WTC11 (cell line): ENCODE measurements at regions not wholly inside any gene's neighbourhood (a gene's known extent, or its start where the extent isn't known, plus 50 kb on each side); places are given as distances from the start of the nearest gene placed in this dataset.
"Not testable (repeated sequence)": the region's sequence is repeated elsewhere in the genome, so short reads cannot be mapped to it uniquely, and the experiment has no call there.

Source experiments
- ATAC-seq: fragments of 200-7000 bp; cut with Tn5 transposase; 2 replicates; pipeline ENCODE4 v1.10.0; 2021; ENCODE audit warnings: mild to moderate bottlenecking, moderate library complexity
- CTCF ChIA-PET: fragments of 300-600 bp; sonication (Branson Sonifier 250); formaldehyde crosslinking; loops from one replicate; lab custom pipeline; 2021; ENCODE audit warnings: antibody characterized with exemption; lab: Charles Lee
- POLR2A ChIA-PET: fragments of 350-600 bp; sonication (Branson Sonifier 250); formaldehyde crosslinking; loops from one replicate; lab custom pipeline; 2021; ENCODE audit warnings: antibody characterized with exemption; lab: Charles Lee
- DNase-seq: peaks from one replicate; pipeline ENCODE4 v3.0.0; 2021; ENCODE audit warnings: low spot score
- H3K27ac Mint-ChIP-seq: 2 replicates; pipeline ENCODE4 v1.8.0; 2021; ENCODE audit warnings: mixed read lengths
- H3K27me3 Mint-ChIP-seq: 2 replicates; pipeline ENCODE4 v1.8.0; 2021; ENCODE audit warnings: low read depth, mild to moderate bottlenecking, moderate library complexity, mixed read lengths
- H3K36me3 Mint-ChIP-seq: 2 replicates; pipeline ENCODE4 v1.8.0; 2021; ENCODE audit warnings: mixed read lengths
- H3K4me1 Mint-ChIP-seq: 2 replicates; pipeline ENCODE4 v1.8.0; 2022; ENCODE audit warnings: mixed read lengths
- H3K4me3 Mint-ChIP-seq: 2 replicates; pipeline ENCODE4 v1.8.0; 2021; ENCODE audit warnings: mild to moderate bottlenecking, moderate library complexity, mixed read lengths
- H3K9me3 Mint-ChIP-seq: 2 replicates; pipeline ENCODE4 v1.8.0; 2021; ENCODE audit warnings: mixed read lengths
- ELF4 ChIP-seq: sonication (generic); formaldehyde crosslinking; IDR thresholded peaks from 2 replicates; pipeline ENCODE4 v1.8.1; 2022; ENCODE audit warnings: low read depth, mild to moderate bottlenecking, moderate library complexity, missing genetic modification reagents
- HMGA2 ChIP-seq: fragments of 250-450 bp; sonication (Bioruptor Pico); IDR thresholded peaks from 2 replicates; pipeline ENCODE4 v1.4.0; 2021; ENCODE audit warnings: mild to moderate bottlenecking, moderate library complexity
- NFATC4 ChIP-seq: fragments of 250-450 bp; sonication (Bioruptor Pico); IDR thresholded peaks from 2 replicates; pipeline ENCODE4 v1.9.0; 2021; ENCODE audit warnings: mild to moderate bottlenecking
- NR1H2 ChIP-seq: sonication (generic); formaldehyde crosslinking; IDR thresholded peaks from 2 replicates; pipeline ENCODE4 v1.9.0; 2021; ENCODE audit warnings: mild to moderate bottlenecking, moderate library complexity, missing genetic modification reagents
- RELA ChIP-seq: sonication (generic); formaldehyde crosslinking; IDR thresholded peaks from 2 replicates; pipeline ENCODE4 v1.8.1; 2022; ENCODE audit warnings: missing genetic modification reagents, mild to moderate bottlenecking, borderline replicate concordance
- ZNF232 ChIP-seq: sonication (generic); formaldehyde crosslinking; IDR thresholded peaks from 2 replicates; pipeline ENCODE4 v1.8.0; 2022; ENCODE audit warnings: mild to moderate bottlenecking, missing genetic modification reagents
- ZNF263 ChIP-seq: sonication (generic); formaldehyde crosslinking; IDR thresholded peaks from 2 replicates; pipeline ENCODE4 v1.8.1; 2022; ENCODE audit warnings: low read depth, mild to moderate bottlenecking, moderate library complexity, missing genetic modification reagents
- ZNF416 ChIP-seq: fragments of 250-450 bp; sonication (Bioruptor Pico); IDR thresholded peaks from 2 replicates; pipeline ENCODE4 v1.9.0; 2021; ENCODE audit warnings: mild to moderate bottlenecking, inconsistent platforms
- TF ChIP-seq, protein P1 (sequence below): sonication (generic); formaldehyde crosslinking; IDR thresholded peaks from 2 replicates; pipeline ENCODE4 v1.8.0; 2022; ENCODE audit warnings: mild to moderate bottlenecking, missing genetic modification reagents
- TF ChIP-seq, protein P2 (sequence below): sonication (generic); formaldehyde crosslinking; IDR thresholded peaks from 2 replicates; pipeline ENCODE4 v1.8.1; 2023; ENCODE audit warnings: mild to moderate bottlenecking, moderate library complexity, missing genetic modification reagents
- TF ChIP-seq, protein P3 (sequence below): fragments of 250-450 bp; sonication (Bioruptor Pico); IDR thresholded peaks from 2 replicates; pipeline ENCODE4 v1.9.0; 2021; ENCODE audit warnings: mild to moderate bottlenecking, borderline replicate concordance
- TF ChIP-seq, protein P4 (sequence below): sonication (generic); formaldehyde crosslinking; IDR thresholded peaks from 2 replicates; pipeline ENCODE4 v1.8.1; 2022; ENCODE audit warnings: missing genetic modification reagents, borderline replicate concordance
- TF ChIP-seq, protein P5 (sequence below): sonication (generic); formaldehyde crosslinking; IDR thresholded peaks from 2 replicates; pipeline ENCODE4 v1.8.0; 2023; ENCODE audit warnings: missing genetic modification reagents, mild to moderate bottlenecking, borderline replicate concordance
- TF ChIP-seq, protein P6 (sequence below): sonication (generic); formaldehyde crosslinking; IDR thresholded peaks from 2 replicates; pipeline ENCODE4 v1.8.1; 2023; ENCODE audit warnings: mild to moderate bottlenecking, missing genetic modification reagents, moderate library complexity

DNA sequence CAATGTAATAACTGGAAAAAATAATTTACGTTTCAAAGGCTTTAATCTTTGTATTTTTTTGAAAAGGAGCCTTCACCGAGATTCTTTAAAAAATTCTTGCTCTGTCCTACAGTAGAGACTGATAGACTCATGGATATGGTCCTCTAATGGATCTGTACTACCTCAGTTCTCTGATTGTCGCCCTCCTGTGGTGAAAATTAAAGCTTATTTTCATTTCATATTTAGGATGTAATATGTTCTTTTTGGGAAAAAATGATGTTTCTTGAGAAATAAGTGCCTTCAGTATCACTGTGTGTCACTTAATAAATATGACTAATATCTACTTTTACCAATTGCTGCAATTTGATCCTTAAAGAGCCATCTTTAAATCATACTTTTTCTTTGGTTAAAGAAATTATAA lies 4593.3 kb upstream of the OR11H1 start:
- DNase-seq, CTCF ChIA-PET, H3K4me3 Mint-ChIP-seq, ATAC-seq, H3K27ac Mint-ChIP-seq, POLR2A ChIA-PET, H3K4me1 Mint-ChIP-seq: not testable (repeated sequence)
- H3K27me3 Mint-ChIP-seq: peaks cover 31% of the 10 kb centered on the region
- peaks cover 82% of the 10 kb centered on the region for H3K36me3 Mint-ChIP-seq
- peaks cover 90% of the 10 kb centered on the region for H3K9me3 Mint-ChIP-seq

DNA sequence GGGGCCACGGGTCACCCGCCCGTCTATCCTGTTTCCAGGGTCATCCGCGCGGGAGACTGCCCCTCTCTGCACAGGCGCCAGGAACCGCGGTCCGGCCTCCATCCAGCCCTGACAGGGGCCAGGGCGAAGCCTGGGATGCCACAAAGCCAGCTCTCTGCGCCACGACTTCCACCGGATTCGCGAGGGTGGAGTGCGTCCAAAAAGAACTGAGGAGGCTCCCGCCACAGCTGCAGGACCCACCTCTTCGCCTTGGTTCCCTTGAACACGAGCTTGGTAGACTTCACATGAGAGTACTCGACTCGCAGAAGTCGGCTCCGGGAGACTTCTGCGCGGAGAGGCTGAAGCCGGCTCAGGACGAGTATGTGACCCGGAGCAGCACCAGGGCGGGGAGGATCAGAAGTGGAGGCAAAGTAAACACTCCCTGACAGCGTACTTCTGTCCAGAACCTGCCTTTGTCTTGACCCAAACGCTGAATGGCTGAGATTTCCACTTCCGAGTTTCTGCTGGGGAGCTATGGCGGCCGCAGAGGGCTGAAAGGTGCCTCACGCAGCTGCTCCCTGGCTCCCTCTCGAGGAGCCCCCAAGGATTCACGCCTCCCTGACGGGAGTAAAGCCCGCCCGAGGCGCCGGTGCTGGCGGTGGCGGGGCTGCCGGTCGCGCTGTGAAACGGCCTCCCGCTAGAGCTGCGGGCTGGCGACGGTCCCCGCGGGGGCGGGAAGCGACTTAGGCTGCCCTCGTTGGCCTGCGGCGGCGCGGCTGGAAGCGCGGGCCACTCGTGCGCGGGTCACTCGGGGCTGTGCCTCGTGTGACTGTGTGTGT lies 4566.7 kb upstream of the OR11H1 start:
- TF ChIP-seq, protein P1, sequence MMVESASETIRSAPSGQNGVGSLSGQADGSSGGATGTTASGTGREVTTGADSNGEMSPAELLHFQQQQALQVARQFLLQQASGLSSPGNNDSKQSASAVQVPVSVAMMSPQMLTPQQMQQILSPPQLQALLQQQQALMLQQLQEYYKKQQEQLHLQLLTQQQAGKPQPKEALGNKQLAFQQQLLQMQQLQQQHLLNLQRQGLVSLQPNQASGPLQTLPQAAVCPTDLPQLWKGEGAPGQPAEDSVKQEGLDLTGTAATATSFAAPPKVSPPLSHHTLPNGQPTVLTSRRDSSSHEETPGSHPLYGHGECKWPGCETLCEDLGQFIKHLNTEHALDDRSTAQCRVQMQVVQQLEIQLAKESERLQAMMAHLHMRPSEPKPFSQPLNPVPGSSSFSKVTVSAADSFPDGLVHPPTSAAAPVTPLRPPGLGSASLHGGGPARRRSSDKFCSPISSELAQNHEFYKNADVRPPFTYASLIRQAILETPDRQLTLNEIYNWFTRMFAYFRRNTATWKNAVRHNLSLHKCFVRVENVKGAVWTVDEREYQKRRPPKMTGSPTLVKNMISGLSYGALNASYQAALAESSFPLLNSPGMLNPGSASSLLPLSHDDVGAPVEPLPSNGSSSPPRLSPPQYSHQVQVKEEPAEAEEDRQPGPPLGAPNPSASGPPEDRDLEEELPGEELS (CRISPR knock-in tag): no peak
- no peak for TF ChIP-seq NFATC4 (CRISPR knock-in tag)
- TF ChIP-seq ZNF263 (CRISPR knock-in tag): no peak
- no peak for TF ChIP-seq NR1H2 (CRISPR knock-in tag)
- TF ChIP-seq, protein P2, sequence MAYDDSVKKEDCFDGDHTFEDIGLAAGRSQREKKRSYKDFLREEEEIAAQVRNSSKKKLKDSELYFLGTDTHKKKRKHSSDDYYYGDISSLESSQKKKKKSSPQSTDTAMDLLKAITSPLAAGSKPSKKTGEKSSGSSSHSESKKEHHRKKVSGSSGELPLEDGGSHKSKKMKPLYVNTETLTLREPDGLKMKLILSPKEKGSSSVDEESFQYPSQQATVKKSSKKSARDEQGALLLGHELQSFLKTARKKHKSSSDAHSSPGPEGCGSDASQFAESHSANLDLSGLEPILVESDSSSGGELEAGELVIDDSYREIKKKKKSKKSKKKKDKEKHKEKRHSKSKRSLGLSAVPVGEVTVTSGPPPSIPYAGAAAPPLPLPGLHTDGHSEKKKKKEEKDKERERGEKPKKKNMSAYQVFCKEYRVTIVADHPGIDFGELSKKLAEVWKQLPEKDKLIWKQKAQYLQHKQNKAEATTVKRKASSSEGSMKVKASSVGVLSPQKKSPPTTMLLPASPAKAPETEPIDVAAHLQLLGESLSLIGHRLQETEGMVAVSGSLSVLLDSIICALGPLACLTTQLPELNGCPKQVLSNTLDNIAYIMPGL (CRISPR knock-in tag): no peak
- no peak for TF ChIP-seq ZNF232
- no peak for TF ChIP-seq ZNF416 (CRISPR knock-in tag)
- no peak for TF ChIP-seq RELA (CRISPR knock-in tag)
- TF ChIP-seq, protein P3, sequence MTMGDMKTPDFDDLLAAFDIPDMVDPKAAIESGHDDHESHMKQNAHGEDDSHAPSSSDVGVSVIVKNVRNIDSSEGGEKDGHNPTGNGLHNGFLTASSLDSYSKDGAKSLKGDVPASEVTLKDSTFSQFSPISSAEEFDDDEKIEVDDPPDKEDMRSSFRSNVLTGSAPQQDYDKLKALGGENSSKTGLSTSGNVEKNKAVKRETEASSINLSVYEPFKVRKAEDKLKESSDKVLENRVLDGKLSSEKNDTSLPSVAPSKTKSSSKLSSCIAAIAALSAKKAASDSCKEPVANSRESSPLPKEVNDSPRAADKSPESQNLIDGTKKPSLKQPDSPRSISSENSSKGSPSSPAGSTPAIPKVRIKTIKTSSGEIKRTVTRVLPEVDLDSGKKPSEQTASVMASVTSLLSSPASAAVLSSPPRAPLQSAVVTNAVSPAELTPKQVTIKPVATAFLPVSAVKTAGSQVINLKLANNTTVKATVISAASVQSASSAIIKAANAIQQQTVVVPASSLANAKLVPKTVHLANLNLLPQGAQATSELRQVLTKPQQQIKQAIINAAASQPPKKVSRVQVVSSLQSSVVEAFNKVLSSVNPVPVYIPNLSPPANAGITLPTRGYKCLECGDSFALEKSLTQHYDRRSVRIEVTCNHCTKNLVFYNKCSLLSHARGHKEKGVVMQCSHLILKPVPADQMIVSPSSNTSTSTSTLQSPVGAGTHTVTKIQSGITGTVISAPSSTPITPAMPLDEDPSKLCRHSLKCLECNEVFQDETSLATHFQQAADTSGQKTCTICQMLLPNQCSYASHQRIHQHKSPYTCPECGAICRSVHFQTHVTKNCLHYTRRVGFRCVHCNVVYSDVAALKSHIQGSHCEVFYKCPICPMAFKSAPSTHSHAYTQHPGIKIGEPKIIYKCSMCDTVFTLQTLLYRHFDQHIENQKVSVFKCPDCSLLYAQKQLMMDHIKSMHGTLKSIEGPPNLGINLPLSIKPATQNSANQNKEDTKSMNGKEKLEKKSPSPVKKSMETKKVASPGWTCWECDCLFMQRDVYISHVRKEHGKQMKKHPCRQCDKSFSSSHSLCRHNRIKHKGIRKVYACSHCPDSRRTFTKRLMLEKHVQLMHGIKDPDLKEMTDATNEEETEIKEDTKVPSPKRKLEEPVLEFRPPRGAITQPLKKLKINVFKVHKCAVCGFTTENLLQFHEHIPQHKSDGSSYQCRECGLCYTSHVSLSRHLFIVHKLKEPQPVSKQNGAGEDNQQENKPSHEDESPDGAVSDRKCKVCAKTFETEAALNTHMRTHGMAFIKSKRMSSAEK (CRISPR knock-in tag): no peak
- TF ChIP-seq, protein P4, sequence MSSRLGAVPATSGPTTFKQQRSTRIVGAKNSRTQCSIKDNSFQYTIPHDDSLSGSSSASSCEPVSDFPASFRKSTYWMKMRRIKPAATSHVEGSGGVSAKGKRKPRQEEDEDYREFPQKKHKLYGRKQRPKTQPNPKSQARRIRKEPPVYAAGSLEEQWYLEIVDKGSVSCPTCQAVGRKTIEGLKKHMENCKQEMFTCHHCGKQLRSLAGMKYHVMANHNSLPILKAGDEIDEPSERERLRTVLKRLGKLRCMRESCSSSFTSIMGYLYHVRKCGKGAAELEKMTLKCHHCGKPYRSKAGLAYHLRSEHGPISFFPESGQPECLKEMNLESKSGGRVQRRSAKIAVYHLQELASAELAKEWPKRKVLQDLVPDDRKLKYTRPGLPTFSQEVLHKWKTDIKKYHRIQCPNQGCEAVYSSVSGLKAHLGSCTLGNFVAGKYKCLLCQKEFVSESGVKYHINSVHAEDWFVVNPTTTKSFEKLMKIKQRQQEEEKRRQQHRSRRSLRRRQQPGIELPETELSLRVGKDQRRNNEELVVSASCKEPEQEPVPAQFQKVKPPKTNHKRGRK (CRISPR knock-in tag): no peak
- TF ChIP-seq HMGA2 (CRISPR knock-in tag): no peak
- TF ChIP-seq, protein P5, sequence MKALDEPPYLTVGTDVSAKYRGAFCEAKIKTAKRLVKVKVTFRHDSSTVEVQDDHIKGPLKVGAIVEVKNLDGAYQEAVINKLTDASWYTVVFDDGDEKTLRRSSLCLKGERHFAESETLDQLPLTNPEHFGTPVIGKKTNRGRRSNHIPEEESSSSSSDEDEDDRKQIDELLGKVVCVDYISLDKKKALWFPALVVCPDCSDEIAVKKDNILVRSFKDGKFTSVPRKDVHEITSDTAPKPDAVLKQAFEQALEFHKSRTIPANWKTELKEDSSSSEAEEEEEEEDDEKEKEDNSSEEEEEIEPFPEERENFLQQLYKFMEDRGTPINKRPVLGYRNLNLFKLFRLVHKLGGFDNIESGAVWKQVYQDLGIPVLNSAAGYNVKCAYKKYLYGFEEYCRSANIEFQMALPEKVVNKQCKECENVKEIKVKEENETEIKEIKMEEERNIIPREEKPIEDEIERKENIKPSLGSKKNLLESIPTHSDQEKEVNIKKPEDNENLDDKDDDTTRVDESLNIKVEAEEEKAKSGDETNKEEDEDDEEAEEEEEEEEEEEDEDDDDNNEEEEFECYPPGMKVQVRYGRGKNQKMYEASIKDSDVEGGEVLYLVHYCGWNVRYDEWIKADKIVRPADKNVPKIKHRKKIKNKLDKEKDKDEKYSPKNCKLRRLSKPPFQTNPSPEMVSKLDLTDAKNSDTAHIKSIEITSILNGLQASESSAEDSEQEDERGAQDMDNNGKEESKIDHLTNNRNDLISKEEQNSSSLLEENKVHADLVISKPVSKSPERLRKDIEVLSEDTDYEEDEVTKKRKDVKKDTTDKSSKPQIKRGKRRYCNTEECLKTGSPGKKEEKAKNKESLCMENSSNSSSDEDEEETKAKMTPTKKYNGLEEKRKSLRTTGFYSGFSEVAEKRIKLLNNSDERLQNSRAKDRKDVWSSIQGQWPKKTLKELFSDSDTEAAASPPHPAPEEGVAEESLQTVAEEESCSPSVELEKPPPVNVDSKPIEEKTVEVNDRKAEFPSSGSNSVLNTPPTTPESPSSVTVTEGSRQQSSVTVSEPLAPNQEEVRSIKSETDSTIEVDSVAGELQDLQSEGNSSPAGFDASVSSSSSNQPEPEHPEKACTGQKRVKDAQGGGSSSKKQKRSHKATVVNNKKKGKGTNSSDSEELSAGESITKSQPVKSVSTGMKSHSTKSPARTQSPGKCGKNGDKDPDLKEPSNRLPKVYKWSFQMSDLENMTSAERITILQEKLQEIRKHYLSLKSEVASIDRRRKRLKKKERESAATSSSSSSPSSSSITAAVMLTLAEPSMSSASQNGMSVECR (CRISPR knock-in tag): no peak
- TF ChIP-seq, protein P6, sequence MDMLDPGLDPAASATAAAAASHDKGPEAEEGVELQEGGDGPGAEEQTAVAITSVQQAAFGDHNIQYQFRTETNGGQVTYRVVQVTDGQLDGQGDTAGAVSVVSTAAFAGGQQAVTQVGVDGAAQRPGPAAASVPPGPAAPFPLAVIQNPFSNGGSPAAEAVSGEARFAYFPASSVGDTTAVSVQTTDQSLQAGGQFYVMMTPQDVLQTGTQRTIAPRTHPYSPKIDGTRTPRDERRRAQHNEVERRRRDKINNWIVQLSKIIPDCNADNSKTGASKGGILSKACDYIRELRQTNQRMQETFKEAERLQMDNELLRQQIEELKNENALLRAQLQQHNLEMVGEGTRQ (CRISPR knock-in tag): no peak
- no peak for TF ChIP-seq ELF4
- TF ChIP-seq, all 79 proteins: peak for 0
- Mint-ChIP-seq H3K4me1 (no peaks in the 10 kb centered on the region), H3K4me3 (no peak overlapping the region), H3K27me3 (peaks cover 33% of the 10 kb centered on the region), H3K27ac (no peak overlapping the region), H3K9me3 (peaks cover 77% of the 10 kb centered on the region), H3K36me3 (peaks cover 78% of the 10 kb centered on the region)
- DNase-seq (no peak), ATAC-seq (no peak)
- ChIA-PET POLR2A (no interaction called here), CTCF (no interaction called here)

DNA sequence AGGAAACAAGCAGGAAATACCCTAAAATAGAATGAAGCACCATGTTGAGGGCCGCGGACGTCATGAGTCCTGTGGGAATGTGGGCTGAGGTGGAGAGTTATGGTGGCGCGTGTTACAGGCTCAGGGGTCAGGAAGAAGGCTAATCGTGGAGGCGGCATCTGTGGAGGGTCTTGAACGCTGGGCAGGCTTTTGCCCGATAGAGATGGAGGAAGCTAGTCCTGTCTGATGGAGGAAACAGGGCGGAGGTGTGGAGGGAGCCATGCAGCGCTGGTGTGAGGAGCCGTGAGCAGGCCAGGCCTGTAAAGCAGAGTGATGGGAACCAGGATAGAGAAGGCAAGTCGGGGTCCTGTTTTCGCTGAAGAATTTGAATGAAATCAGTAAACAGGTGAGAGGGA lies 4566.1 kb upstream of the OR11H1 start:
- CTCF ChIA-PET, POLR2A ChIA-PET, H3K4me1 Mint-ChIP-seq, H3K4me3 Mint-ChIP-seq, H3K27ac Mint-ChIP-seq, ATAC-seq, DNase-seq: not testable (repeated sequence)
- peaks cover 27% of the 10 kb centered on the region for H3K27me3 Mint-ChIP-seq
- peaks cover 73% of the 10 kb centered on the region for H3K9me3 Mint-ChIP-seq
- H3K36me3 Mint-ChIP-seq: peaks cover 74% of the 10 kb centered on the region
